ENCODE measurements at regions not wholly inside any gene's neighbourhood (a gene's known extent, or its start where the extent isn't known, plus 50 kb on each side); places are given as distances from the start of the nearest gene placed in this dataset.

- Histone ChIP-seq H3K36me3 (ENCODE audit: control insufficient read depth, insufficient read depth, low read length) (no peaks in the 10 kb centered on the region), H3K27me3 (replicated peaks; ENCODE audit: control insufficient read depth, insufficient read depth, low read length) (no peaks in the 10 kb centered on the region), H3K4me1 (peaks cover 10% of the 10 kb centered on the region), H3K9me3 (no peaks in the 10 kb centered on the region), H3K4me3 (ENCODE audit: low read depth, low read length) (no peak overlapping the region)
- no peak for DNase-seq
- H3K36me3 Mint-ChIP-seq (ENCODE audit: insufficient read depth, unreplicated experiment) = no peaks in the 10 kb centered on the region
- no TSS peak for BruUV-seq (replicated peaks)
- H3K27ac Mint-ChIP-seq (ENCODE audit: unreplicated experiment) = peak overlapping the region; percentile 27
- no peak overlapping the region for H3K4me3 Mint-ChIP-seq (ENCODE audit: unreplicated experiment)
- intact Hi-C loops (cut with micrococcal nuclease; ENCODE audit: unreplicated experiment) = no loop called here
- H3K4me1 Mint-ChIP-seq (ENCODE audit: low read depth, unreplicated experiment) = no peaks in the 10 kb centered on the region
- no peaks in the 10 kb centered on the region for H3K27me3 Mint-ChIP-seq (ENCODE audit: insufficient read depth, unreplicated experiment)
- CTCF ChIA-PET = no interaction called here
- POLR2A ChIA-PET = no interaction called here
- no peaks in the 10 kb centered on the region for H3K9me3 Mint-ChIP-seq (ENCODE audit: unreplicated experiment)
- TF ChIP-seq CTCF (IDR thresholded peaks at IDR 0.05; ENCODE audit: insufficient read depth in 1 of 2, low read depth in 1 of 2, low read length in 1 of 2, severe bottlenecking in 1 of 2, unreplicated experiment in 1 of 2) = no peak
These were observed 136.9 kb downstream of the SCARB1 start for GRCh38 chr12:124726596-124727263.

DNA sequence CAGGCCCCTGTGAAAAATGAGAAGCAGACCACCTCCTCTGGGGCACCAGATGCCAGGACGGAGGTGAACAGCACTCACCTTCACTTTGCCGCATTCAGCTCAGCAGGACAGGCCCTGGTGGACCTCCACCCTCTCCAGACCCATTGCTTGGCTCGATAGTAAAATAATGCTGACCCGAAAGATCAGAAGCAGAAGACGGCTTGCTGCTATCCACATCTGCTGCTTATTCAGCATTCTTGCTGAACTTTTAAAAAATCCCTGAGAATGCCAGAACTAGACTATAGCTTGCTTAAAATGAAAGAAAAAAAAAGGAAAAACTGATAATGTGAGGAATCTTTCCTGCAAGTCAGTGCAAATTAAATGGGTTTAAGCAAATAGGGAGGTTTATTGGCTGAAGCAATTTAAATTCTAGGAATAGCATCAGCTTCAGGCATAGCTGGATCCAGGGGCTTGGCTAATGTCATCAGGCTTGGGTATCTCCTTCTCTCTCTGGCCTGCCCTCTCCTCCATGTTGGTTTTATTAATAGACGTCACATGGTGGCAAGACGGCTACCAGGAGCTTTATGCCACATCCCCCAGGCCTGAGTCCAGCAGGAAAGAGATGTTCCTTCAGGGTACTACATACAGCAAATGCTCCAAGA, 137.9 kb downstream of the SCARB1 start:
- Histone ChIP-seq H3K36me3 (ENCODE audit: control insufficient read depth, insufficient read depth, low read length) (no peaks in the 10 kb centered on the region), H3K4me3 (ENCODE audit: low read depth, low read length) (no peak overlapping the region), H3K9me3 (no peaks in the 10 kb centered on the region), H3K4me1 (peaks cover 10% of the 10 kb centered on the region), H3K27me3 (replicated peaks; ENCODE audit: control insufficient read depth, insufficient read depth, low read length) (no peaks in the 10 kb centered on the region)
- Mint-ChIP-seq H3K27me3 (ENCODE audit: insufficient read depth, unreplicated experiment) (no peaks in the 10 kb centered on the region), H3K36me3 (ENCODE audit: insufficient read depth, unreplicated experiment) (no peaks in the 10 kb centered on the region), H3K4me1 (ENCODE audit: low read depth, unreplicated experiment) (peaks cover 9% of the 10 kb centered on the region), H3K27ac (ENCODE audit: unreplicated experiment) (no peak overlapping the region), H3K9me3 (ENCODE audit: unreplicated experiment) (no peaks in the 10 kb centered on the region), H3K4me3 (ENCODE audit: unreplicated experiment) (no peak overlapping the region)
- DNase-seq = no peak
- CTCF ChIA-PET = no interaction called here
- intact Hi-C loops (cut with micrococcal nuclease; ENCODE audit: unreplicated experiment) = no loop called here
- POLR2A ChIA-PET = no interaction called here
- no peak for TF ChIP-seq CTCF (IDR thresholded peaks at IDR 0.05; ENCODE audit: insufficient read depth in 1 of 2, low read depth in 1 of 2, low read length in 1 of 2, severe bottlenecking in 1 of 2, unreplicated experiment in 1 of 2)
- BruUV-seq (replicated peaks) = no TSS peak

GRCh38 chr12:124725099-124725498, 138.6 kb downstream of the SCARB1 start:
- CTCF ChIA-PET = no interaction called here
- no peaks in the 10 kb centered on the region for H3K27me3 Mint-ChIP-seq (ENCODE audit: insufficient read depth, unreplicated experiment)
- no peaks in the 10 kb centered on the region for H3K9me3 Mint-ChIP-seq (ENCODE audit: unreplicated experiment)
- no peak for DNase-seq
- no peak for TF ChIP-seq CTCF (IDR thresholded peaks at IDR 0.05; ENCODE audit: insufficient read depth in 1 of 2, low read depth in 1 of 2, low read length in 1 of 2, severe bottlenecking in 1 of 2, unreplicated experiment in 1 of 2)
- peaks cover 3% of the 10 kb centered on the region for H3K4me1 ChIP-seq
- no peaks in the 10 kb centered on the region for H3K9me3 ChIP-seq
- no peak overlapping the region for H3K4me3 Mint-ChIP-seq (ENCODE audit: unreplicated experiment)
- no peaks in the 10 kb centered on the region for H3K27me3 ChIP-seq (replicated peaks; ENCODE audit: control insufficient read depth, insufficient read depth, low read length)
- no peaks in the 10 kb centered on the region for H3K36me3 ChIP-seq (ENCODE audit: control insufficient read depth, insufficient read depth, low read length)
- POLR2A ChIA-PET = no interaction called here
- H3K4me3 ChIP-seq (ENCODE audit: low read depth, low read length) = no peak overlapping the region
- H3K36me3 Mint-ChIP-seq (ENCODE audit: insufficient read depth, unreplicated experiment) = no peaks in the 10 kb centered on the region
- intact Hi-C loops (cut with micrococcal nuclease; ENCODE audit: unreplicated experiment) = no loop called here
- no TSS peak for BruUV-seq (replicated peaks)
- no peak overlapping the region for H3K27ac Mint-ChIP-seq (ENCODE audit: unreplicated experiment)
- H3K4me1 Mint-ChIP-seq (ENCODE audit: low read depth, unreplicated experiment) = peaks cover 13% of the 10 kb centered on the region
